HT-29 (cell line): ENCODE measurements at regions not wholly inside any gene's neighbourhood (a gene's known extent, or its start where the extent isn't known, plus 50 kb on each side); places are given as distances from the start of the nearest gene placed in this dataset.

Experiments used
- DNase-seq: peaks from one replicate; pipeline ENCODE4 v3.0.0-alpha.2; 2015; ENCODE audit warnings: low spot score

DNA sequence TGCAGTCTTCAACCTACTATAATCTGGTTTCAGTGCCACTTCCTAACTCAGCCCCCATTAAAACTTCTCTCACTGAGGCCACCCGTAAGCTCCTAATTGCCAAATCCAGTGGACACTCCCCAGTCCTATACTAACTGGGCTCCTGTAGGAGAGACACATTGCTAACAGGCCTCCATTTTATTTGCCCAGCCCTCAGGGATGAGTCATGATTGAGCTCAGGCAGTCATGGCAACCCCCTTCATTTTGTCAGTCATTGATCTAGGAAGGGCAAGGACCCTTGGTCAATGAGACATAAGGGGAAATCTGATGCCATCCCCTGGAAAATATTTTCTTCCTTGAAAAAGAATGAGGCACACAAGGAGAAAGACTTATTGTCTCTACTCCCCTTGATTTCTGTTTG is 70.1 kb upstream of the HIF1A start:
- no peak for DNase-seq

DNA sequence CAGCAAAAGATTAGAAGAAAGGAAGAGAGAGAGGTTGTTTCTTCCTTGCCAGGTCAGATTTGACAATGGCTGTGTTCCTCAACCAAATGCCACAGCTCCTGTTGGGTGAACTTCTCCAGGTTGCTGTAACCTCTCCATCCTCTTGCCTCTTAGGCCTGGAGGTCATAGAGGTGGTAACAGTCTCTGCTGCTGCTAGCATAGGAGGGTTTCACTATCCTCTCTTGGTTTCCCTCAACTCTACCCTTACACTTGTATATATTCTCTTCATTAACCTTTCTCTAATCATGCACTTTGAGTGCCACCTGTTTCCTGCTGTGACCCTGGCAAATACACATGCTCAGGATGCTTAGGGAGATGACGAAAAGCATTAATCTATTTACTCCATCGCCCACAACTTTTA is 67.7 kb upstream of the HIF1A start:
- no peak for DNase-seq

DNA sequence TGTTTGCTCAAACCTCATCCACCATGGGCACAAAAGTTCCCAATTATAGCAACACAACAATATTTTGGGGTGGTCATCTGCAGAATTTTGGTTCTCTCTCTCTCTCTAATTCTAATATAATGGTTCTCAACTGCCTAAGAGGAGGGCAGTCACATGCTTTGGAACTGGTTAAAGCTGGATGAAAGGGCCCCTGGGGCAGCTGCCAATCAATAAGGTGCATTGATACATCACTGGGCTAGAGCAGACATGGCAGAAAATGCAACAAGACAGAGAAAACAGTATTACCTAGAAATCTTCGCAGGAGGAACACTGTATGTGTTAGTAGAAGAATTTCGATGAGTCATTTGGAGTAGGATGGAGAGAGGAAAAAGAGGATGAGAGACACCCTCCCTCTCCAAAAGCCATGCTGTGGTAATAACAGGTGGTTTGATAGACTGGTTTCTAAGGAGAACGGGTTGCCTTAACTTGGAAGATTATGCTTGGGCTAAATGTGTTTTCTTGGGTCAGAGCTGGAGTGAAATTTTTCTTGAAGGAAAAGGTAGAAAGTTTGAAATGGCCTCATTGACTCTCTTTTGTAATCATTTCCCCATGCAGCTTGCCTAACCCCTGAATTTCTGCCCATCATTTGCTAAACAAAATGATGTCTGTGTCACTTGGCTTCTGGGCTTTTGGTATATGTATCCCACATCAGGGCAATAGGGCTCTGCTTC is 67.1 kb upstream of the HIF1A start:
- DNase-seq, result no peak

DNA sequence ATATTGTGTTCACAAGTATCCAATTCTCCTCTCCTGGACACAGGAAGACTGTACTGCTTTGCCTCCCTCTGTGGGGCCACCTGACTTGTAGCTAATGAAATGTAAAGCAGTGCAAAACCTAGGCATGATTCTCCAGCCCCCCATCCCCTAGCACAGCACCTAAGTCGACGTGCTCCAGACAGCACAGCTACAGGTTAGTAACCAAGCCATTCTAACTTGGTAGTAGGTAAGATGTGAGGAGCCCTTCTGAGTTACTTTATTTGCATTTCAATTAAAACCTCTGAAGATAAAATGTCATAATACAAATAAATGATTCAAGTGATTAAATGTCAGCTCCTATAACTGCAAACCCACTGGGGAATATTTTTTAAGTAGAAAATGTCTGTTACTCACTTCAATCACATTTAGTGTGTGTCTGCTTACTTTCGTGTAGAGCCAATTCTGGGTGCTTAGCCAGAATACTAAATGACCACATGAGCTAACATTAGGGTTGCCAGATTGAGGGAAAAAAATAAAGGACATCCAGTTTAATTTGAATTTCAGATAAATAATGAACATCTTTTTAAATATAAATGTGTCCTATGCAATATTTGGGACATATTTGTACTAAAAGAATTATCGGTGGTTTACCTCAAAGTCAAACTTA is 64.8 kb upstream of the HIF1A start:
- DNase-seq, result no peak

DNA sequence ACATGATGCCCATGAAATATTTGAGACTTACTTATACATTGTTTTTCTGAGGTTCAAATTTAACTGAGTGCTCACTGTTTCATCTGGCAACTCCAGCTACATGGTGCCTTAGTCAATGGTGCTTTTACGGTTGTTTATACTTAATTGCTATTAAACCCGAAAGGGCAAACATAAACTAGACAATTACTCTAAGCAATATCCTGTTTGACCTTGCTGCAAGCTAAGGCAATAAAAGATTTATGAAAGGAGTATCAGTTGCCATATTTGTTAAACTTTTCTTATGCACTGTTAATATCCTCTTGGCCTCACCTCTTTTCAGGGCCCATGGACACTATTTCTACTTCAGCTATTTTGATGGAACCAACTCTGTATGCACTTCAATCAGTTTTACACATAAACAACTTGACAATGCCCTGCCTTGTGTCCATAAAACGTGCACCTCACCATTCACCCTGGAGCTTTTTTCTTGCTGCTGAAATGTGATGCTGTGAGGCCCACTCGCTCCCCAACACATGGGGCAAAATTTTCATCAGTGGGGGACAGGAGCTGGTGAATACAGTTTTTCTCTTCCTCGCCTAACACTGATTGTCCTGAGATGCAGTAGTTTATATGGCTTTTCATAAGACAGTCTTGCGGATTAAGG is 64.1 kb upstream of the HIF1A start:
- no peak for DNase-seq

DNA sequence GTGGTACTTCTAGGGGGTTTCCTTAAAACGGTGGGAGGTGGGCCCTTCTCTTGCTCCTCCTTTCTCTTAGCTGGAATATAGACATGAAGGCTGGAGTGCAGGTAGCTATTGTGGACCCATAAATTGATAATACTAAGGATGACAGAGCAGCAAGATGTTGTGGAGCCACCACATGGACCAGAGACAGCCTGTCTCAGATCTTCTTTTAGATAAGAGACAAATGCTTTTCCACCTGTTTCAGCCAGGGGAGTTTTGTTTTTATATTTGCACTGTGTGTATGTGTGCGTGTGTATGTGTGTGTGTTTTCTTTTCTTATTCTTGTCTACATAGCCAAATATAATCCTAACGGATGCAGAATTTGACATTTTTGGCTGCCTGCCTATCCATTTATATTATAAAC is 62.9 kb upstream of the HIF1A start:
- no peak for DNase-seq

DNA sequence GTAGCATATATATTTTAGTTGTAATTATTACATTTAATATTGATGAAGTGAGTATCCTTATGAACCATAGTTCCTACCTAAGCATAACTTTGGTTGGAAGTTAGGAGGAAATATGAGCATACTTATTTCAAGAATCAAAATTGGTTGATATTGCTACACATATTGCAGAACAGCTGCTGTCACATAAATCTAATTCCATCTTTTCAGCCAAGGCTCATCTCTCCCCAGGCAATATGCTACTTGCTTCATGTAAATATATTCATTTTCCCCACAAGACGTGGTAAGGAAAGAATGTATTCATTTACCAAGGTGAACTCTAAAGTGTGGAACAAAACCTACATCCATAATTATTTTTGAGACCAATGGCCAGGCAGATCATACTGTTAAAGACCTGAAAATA is 62.5 kb upstream of the HIF1A start:
- no peak for DNase-seq

DNA sequence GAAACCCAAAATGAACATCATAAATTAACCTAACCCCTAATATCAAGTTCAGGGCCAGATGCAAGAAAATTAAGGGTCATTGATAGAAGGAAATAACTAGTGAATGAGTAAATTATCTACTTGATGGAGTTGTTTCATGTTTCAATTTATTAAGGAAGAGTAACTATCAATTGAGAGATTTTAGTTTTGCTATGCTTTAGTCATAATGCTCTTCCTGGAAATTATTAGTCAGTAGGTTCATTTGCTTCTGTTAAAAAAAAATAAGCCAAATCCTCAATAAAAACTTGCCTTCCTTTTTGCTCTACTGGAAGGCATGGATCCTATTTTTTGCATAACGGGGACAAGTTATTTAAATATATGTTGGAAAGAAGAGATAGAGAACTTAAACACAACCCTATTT is 59.0 kb upstream of the HIF1A start:
- DNase-seq, result no peak

DNA sequence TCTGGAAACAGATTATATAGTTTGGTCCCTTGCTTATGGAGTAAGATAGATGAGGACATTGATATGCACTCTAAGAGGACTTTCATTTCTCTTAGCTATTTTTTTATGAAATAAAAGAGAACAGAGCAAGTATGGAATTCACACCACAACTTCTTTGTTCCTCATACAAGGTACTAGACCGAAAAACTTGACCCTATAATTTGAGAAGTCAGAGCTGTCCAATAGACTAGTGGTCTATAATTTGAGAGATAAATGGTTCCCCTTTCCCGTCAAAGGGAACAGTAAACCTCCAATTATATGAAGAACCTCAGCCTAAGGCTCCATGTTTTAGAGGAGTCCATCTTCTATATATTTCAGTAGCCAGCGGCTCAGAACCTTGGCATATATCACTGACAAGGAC is 58.5 kb upstream of the HIF1A start:
- DNase-seq, result no peak

DNA sequence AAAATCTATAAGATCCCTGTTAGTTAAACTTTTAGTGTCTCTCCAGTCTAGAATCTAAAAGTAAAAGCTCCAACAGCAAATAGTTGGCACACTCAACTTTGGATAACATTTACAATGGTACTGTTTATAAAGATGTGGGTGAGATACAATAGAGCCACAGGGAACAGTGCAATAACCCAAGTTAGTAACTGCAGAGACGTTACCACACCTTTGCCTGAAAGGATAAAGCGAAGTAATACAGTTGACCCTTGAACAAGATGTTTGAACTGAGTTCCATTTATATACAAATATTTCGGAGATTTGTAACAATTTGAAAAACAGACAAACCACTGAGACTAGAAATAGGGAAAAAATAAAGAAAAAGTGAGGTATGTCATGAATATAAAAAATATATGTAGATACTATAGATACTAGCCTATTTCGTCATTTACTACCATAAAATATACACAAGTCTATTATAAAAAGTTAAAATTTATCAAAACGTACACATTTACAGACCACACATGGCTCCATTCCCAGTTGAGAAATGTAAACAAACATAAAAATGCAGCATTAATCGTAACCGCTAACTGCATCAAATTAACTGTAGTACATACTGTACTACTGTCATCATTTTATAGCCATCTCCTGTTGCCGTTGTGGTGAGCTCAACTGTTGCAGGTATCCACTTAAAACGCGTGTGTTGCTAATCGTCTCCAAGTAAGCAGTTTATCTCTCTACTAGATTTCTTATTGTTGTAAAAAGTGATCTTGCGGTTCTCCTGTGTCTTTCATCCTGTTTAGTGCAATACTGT is 56.5 kb upstream of the HIF1A start:
- DNase-seq, result peak; percentile 28

DNA sequence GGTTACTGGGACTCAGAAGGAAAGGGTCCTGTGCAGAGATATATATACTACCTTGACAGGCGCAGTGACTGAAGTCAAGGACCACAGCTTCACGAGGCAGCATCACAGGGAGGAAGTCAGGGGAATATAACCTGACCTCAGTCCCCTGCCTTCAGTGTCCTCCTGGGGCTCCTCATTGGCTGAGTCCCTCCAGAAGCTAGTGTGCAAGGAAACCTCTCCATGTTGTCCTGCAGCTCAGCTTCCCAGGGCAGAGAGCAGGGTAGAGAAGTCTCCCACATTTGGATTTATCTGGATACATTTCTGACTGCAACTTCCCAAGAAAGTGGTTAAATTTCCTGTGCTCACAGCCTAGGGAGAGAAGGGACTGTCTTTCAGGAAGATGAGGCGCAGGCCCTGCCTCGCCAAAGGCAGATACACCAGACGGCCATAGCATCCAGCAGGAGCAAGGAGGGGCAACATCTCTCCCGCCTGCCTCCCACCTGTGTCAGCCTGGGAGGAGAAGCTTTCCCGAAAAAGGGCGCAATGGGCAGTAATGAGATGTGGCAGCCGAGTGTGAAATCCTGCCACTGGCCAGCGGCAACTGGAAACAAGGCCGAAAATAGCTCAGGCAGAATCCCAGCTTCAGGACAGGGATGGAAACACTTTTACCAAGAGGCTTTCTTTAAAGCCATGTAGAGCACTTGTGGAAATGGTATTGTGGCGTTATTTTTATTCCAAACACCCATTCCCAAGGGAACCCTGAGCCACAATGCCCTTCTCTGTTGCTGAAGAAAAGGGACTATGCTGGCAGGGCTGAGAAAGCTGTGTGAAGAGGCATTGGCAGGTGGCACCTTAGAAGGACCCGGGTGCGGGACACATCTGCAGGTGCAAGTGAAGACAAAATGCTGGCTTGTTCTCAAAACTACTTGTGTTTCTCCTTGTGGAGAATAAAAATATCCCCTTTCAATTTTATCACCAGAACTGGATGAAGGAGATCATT is 54.9 kb upstream of the HIF1A start:
- DNase-seq, result no peak

DNA sequence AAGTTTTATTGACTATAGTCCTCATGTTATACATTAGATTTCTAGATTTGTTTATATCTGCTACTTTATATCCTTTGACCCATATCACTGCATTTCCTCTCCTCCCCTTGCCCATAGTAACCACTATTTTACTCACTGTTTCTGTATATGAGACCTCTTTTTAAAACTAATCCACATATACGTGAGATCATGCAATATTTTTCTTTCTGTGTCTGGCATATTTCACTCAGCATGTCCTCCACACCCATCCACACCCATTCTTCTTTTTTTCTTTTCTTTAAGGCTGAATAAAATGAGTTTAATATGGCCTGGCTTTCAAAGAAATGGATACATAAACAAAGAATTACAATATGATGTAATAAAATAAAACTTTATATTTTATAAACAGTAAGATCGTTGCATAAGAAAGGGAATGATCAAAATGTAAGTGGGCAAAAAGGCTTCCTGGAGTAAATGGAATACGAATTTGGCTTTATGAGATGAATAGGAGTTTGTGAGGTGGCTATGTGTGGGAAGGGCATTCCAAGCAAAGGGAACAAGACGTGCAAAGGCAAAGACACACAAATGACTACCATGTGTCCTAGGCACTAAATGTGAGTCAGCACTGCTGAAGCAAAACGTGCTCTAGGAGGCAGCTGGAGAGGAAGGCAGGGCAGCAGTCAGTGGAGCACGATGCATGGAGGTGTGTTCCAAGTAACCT is 53.2 kb upstream of the HIF1A start:
- DNase-seq, result no peak

DNA sequence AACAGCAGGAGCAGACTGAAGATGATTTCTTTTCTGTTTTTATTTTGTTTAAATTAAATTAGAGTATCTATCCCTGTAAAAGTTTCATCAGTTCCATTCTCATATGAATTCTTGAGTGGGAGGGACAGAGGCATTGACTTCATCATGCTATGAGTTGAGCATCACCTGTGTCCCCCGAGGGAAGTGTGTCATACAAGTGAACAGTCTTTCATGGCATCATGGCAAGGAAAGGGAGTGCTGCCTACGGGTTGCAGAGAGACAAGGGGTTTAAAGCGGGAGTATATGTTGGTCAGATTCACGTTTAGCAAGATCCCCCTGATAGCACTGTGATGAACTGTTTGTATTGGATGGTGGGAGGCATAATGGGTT is 52.7 kb upstream of the HIF1A start:
- DNase-seq, result no peak

DNA sequence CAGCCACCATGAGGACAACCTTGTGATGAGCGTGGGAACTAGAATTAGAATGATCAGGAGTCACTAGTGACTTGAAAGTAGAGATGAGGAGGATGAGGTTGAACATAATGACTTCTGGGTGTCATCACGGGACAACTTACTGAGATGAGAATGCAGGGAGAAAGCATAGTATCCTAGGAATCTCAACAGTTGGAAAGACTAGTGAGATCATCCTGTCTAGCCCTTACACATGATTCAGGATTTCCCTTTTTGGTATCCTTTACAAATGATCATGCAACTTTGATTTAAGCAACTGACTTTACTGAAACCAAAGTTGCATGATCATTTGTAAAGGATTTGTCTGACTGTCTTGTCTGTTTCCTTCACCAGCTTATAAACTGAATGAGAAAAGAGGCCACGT is 51.8 kb upstream of the HIF1A start:
- DNase-seq, result no peak

DNA sequence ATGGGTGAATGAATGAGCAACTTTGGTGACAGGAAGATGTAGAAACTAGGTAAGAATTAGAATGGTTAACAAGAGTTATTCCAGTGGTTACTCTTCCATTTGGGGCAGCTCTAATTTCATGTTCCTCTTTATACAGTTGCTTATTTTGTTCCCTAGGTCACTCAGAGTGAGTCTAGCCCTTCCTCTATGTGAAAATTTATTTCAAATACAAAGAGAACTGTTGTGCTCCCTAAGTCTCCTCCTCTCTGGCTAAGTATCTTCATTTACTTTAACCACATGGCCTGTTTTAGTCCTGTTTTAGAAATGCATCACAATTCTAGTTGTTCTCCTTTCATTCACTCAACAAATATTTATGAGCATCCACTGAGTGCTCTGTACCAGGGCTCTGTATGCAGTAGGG is 51.1 kb upstream of the HIF1A start:
- no peak for DNase-seq

DNA sequence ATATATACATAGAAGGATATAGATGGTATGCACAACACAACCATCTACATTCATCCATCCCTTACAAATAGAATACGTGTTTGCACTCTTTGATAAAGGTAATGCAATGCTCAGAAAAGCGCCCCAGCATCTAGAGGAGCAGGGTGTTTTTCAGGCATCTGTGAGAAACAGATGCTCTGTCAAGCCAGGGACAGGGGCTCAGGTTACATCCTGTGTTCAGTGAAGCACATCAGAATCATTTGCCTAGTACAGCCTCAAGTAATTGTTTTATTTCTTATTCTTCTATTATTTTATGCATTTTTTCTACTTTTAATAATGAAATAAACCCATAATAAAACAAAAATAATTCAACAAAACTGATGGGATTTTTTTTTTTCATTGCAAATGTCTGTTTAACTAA is 50.5 kb upstream of the HIF1A start:
- DNase-seq, result no peak

DNA sequence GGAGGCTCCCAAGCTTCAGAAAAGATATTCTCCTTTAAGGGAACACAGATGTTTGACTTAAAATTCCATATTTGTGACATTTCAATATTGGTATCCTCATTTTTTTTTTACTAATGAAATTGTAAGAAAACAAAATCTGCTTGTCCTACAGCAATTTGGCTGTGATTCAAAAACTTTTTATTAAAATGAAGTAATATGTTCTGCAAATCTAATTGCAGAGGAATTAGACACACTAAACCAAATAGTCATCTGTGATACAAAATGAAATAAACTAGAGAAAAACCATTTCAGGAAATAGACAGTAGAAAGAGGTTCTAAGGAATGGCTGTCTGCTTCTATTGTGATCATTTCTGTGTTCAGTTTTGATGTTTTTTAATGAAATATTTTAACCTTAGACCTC is 50.1 kb upstream of the HIF1A start:
- no peak for DNase-seq
